WTC11 (cell line): ENCODE measurements at regions not wholly inside any gene's neighbourhood (a gene's known extent, or its start where the extent isn't known, plus 50 kb on each side); places are given as distances from the start of the nearest gene placed in this dataset.

Experiments
- ATAC-seq: fragments of 200-7000 bp; cut with Tn5 transposase; 2 replicates; pipeline ENCODE4 v1.10.0; 2021; ENCODE audit warnings: mild to moderate bottlenecking, moderate library complexity
- CTCF ChIA-PET: fragments of 300-600 bp; sonication (Branson Sonifier 250); formaldehyde crosslinking; loops from one replicate; lab custom pipeline; 2021; ENCODE audit warnings: antibody characterized with exemption; lab: Charles Lee
- POLR2A ChIA-PET: fragments of 350-600 bp; sonication (Branson Sonifier 250); formaldehyde crosslinking; loops from one replicate; lab custom pipeline; 2021; ENCODE audit warnings: antibody characterized with exemption; lab: Charles Lee
- DNase-seq: peaks from one replicate; pipeline ENCODE4 v3.0.0; 2021; ENCODE audit warnings: low spot score
- H3K27ac Mint-ChIP-seq: 2 replicates; pipeline ENCODE4 v1.8.0; 2021; ENCODE audit warnings: mixed read lengths
- H3K27me3 Mint-ChIP-seq: 2 replicates; pipeline ENCODE4 v1.8.0; 2021; ENCODE audit warnings: low read depth, mild to moderate bottlenecking, moderate library complexity, mixed read lengths
- H3K36me3 Mint-ChIP-seq: 2 replicates; pipeline ENCODE4 v1.8.0; 2021; ENCODE audit warnings: mixed read lengths
- H3K4me1 Mint-ChIP-seq: 2 replicates; pipeline ENCODE4 v1.8.0; 2022; ENCODE audit warnings: mixed read lengths
- H3K4me3 Mint-ChIP-seq: 2 replicates; pipeline ENCODE4 v1.8.0; 2021; ENCODE audit warnings: mild to moderate bottlenecking, moderate library complexity, mixed read lengths
- H3K9me3 Mint-ChIP-seq: 2 replicates; pipeline ENCODE4 v1.8.0; 2021; ENCODE audit warnings: mixed read lengths
- CBFB ChIP-seq: sonication (generic); formaldehyde crosslinking; IDR thresholded peaks from 2 replicates; pipeline ENCODE4 v1.8.1; 2022; ENCODE audit warnings: mild to moderate bottlenecking, low read depth, missing genetic modification reagents
- CREB1 ChIP-seq: sonication (generic); formaldehyde crosslinking; IDR thresholded peaks from 2 replicates; pipeline ENCODE4 v1.8.0; 2023; ENCODE audit warnings: mild to moderate bottlenecking, missing genetic modification reagents
- EMX1 ChIP-seq: fragments of 250-450 bp; sonication (Bioruptor Pico); IDR thresholded peaks from 2 replicates; pipeline ENCODE4 v1.8.0; 2021; ENCODE audit warnings: mild to moderate bottlenecking
- ETV6 ChIP-seq: sonication (generic); formaldehyde crosslinking; IDR thresholded peaks from 2 replicates; pipeline ENCODE4 v1.8.1; 2022; ENCODE audit warnings: mild to moderate bottlenecking, missing genetic modification reagents
- FOXK1 ChIP-seq: sonication (generic); formaldehyde crosslinking; IDR thresholded peaks from 2 replicates; pipeline ENCODE4 v1.8.0; 2022; ENCODE audit warnings: mild to moderate bottlenecking, moderate library complexity, missing genetic modification reagents
- FOXP1 ChIP-seq: sonication (generic); formaldehyde crosslinking; IDR thresholded peaks from 2 replicates; pipeline ENCODE4 v1.8.0; 2022; ENCODE audit warnings: missing genetic modification reagents, mild to moderate bottlenecking, moderate library complexity, borderline replicate concordance
- IRF2 ChIP-seq: sonication (generic); formaldehyde crosslinking; IDR thresholded peaks from 2 replicates; pipeline ENCODE4 v1.8.0; 2022; ENCODE audit warnings: low read depth, missing genetic modification reagents, borderline replicate concordance
- JAZF1 ChIP-seq: fragments of 250-450 bp; sonication (Bioruptor Pico); IDR thresholded peaks from 2 replicates; pipeline ENCODE4 v1.9.0; 2021; ENCODE audit warnings: moderate library complexity, mild to moderate bottlenecking, inconsistent platforms
- NFYB ChIP-seq: sonication (generic); formaldehyde crosslinking; conservative IDR thresholded peaks from 2 replicates; pipeline ENCODE4 v1.8.0; 2022; ENCODE audit warnings: low read depth, missing genetic modification reagents
- NR3C1 ChIP-seq: sonication (generic); formaldehyde crosslinking; conservative IDR thresholded peaks from 2 replicates; pipeline ENCODE4 v1.8.1; 2023; ENCODE audit warnings: low read depth, mild to moderate bottlenecking, missing genetic modification reagents
- OVOL2 ChIP-seq: fragments of 250-450 bp; sonication (Bioruptor Pico); IDR thresholded peaks from 2 replicates; pipeline ENCODE4 v1.9.0; 2021; ENCODE audit warnings: mild to moderate bottlenecking, borderline replicate concordance
- ZNF396 ChIP-seq: fragments of 250-450 bp; sonication (Bioruptor Pico); IDR thresholded peaks from 2 replicates; pipeline ENCODE4 v1.8.0; 2021; ENCODE audit warnings: mild to moderate bottlenecking, moderate library complexity, borderline replicate concordance
- TF ChIP-seq, protein P1 (sequence below): sonication (generic); formaldehyde crosslinking; IDR thresholded peaks from 2 replicates; pipeline ENCODE4 v1.8.0; 2022; ENCODE audit warnings: missing genetic modification reagents
- TF ChIP-seq, protein P2 (sequence below): fragments of 250-450 bp; sonication (Bioruptor Pico); conservative IDR thresholded peaks from 2 replicates; pipeline ENCODE4 v1.9.0; 2021; ENCODE audit warnings: mild to moderate bottlenecking
- TF ChIP-seq, protein P3 (sequence below): sonication (generic); formaldehyde crosslinking; IDR thresholded peaks from 2 replicates; pipeline ENCODE4 v1.8.1; 2023; ENCODE audit warnings: mild to moderate bottlenecking, missing genetic modification reagents, moderate library complexity
- TF ChIP-seq, protein P4 (sequence below): fragments of 250-450 bp; sonication (Bioruptor Pico); IDR thresholded peaks from 2 replicates; pipeline ENCODE4 v2.1.2; 2022; ENCODE audit warnings: mild to moderate bottlenecking, moderate library complexity
- TF ChIP-seq, protein P5 (sequence below): sonication (generic); formaldehyde crosslinking; IDR thresholded peaks from 2 replicates; pipeline ENCODE4 v1.8.0; 2022; ENCODE audit warnings: mild to moderate bottlenecking, missing genetic modification reagents
- TF ChIP-seq, protein P6 (sequence below): fragments of 200-600 bp; IDR thresholded peaks from 2 replicates; pipeline ENCODE4 v1.8.0; 2022; ENCODE audit warnings: antibody characterized with exemption
- TF ChIP-seq, protein P7 (sequence below): sonication (generic); formaldehyde crosslinking; IDR thresholded peaks from 2 replicates; pipeline ENCODE4 v1.8.1; 2023; ENCODE audit warnings: mild to moderate bottlenecking, missing genetic modification reagents

DNA sequence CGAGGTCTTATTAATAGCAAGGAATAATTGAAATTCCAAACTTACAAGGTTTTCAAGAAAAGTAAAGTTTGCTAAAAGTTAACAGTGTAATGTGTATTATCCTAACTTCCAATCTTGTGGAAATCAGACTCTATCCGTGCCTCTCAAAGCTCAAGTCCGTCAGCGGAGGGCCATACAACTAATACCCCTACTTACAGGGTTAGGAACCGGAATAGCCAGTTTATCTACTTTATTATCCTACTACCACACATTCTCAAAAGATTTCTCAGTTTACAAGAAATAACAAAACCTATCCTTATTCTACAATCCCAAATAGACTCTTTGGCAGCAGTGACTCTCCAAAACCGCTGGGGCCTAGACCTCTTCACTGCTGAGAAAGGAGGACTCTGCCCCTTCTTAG lies 457.8 kb downstream of the PTPRC start:
- Mint-ChIP-seq H3K27me3 (no peaks in the 10 kb centered on the region; the same call in 1 of the 2 replicates), H3K4me1 (no peaks in the 10 kb centered on the region), H3K9me3 (peaks cover 21% of the 10 kb centered on the region), H3K4me3 (no peak overlapping the region), H3K36me3 (0 out of 2 replicates have a peak, but pooled peaks cover 5% of the 10 kb centered on the region), H3K27ac (no peak overlapping the region)
- ATAC-seq (no peak), DNase-seq (no peak)
- ChIA-PET CTCF (no interaction called here), POLR2A (no interaction called here)
- TF ChIP-seq, protein P1, sequence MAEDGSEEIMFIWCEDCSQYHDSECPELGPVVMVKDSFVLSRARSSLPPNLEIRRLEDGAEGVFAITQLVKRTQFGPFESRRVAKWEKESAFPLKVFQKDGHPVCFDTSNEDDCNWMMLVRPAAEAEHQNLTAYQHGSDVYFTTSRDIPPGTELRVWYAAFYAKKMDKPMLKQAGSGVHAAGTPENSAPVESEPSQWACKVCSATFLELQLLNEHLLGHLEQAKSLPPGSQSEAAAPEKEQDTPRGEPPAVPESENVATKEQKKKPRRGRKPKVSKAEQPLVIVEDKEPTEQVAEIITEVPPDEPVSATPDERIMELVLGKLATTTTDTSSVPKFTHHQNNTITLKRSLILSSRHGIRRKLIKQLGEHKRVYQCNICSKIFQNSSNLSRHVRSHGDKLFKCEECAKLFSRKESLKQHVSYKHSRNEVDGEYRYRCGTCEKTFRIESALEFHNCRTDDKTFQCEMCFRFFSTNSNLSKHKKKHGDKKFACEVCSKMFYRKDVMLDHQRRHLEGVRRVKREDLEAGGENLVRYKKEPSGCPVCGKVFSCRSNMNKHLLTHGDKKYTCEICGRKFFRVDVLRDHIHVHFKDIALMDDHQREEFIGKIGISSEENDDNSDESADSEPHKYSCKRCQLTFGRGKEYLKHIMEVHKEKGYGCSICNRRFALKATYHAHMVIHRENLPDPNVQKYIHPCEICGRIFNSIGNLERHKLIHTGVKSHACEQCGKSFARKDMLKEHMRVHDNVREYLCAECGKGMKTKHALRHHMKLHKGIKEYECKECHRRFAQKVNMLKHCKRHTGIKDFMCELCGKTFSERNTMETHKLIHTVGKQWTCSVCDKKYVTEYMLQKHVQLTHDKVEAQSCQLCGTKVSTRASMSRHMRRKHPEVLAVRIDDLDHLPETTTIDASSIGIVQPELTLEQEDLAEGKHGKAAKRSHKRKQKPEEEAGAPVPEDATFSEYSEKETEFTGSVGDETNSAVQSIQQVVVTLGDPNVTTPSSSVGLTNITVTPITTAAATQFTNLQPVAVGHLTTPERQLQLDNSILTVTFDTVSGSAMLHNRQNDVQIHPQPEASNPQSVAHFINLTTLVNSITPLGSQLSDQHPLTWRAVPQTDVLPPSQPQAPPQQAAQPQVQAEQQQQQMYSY = no peak
- TF ChIP-seq ZNF396 (CRISPR knock-in tag) = no peak
- TF ChIP-seq, protein P2, sequence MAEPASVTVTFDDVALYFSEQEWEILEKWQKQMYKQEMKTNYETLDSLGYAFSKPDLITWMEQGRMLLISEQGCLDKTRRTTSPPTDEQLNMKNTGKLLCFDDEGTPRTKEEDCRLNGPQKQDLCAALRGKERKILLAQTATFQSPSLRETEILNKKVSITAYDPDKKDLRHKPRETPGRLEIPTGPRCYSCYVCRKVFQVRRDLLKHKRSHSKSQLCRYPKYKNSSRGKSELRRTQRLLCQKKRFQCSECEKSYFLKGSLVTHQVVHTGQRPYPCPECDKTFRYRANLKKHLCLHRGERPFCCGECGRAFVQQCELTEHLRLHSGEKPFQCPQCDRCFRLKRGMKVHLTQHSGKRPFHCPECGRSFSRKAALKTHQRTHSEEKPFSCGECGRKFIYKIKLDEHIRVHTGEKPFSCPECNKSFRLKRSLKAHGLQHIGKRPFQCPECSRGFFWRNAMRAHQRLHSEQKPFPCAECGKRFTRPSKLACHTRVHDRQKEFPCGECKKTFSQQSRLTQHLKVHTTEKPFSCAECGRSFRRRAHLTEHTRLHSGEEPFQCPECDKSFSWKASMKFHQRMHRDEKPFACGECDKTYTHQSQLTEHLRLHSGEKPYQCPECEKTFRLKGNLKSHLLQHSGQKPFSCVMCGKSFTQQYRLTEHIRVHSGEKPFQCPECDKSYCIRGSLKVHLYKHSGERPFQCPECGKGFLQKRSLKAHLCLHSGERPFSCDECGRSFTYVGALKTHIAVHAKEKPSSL = no peak
- TF ChIP-seq, protein P3, sequence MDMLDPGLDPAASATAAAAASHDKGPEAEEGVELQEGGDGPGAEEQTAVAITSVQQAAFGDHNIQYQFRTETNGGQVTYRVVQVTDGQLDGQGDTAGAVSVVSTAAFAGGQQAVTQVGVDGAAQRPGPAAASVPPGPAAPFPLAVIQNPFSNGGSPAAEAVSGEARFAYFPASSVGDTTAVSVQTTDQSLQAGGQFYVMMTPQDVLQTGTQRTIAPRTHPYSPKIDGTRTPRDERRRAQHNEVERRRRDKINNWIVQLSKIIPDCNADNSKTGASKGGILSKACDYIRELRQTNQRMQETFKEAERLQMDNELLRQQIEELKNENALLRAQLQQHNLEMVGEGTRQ (CRISPR knock-in tag) = no peak

DNA sequence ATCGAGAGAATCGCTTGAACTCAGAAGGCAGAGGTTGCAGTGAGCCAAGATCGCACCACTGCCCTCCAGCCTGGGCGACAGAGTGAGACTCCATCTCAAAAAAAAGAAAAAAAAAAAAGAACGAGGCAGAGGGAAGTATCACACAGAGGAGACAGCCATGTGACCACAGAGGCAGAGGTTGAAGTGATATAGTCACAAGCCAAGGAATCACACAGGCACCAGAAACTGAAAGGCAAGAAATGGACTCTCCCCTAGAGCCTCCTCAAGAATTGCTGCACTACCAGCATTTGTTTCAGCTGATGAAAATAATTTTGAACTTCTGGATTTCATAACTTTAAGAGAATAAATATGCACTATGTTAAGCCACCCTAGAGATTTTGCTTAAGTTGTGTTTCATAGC lies 459.6 kb downstream of the PTPRC start:
- Mint-ChIP-seq H3K27me3 (no peaks in the 10 kb centered on the region; the same call in 1 of the 2 replicates), H3K4me3 (no peak overlapping the region)
- no peak for ATAC-seq
- TF ChIP-seq EMX1 (CRISPR knock-in tag) = no peak
- no peak for TF ChIP-seq NFYB (CRISPR knock-in tag)
- TF ChIP-seq, protein P4, sequence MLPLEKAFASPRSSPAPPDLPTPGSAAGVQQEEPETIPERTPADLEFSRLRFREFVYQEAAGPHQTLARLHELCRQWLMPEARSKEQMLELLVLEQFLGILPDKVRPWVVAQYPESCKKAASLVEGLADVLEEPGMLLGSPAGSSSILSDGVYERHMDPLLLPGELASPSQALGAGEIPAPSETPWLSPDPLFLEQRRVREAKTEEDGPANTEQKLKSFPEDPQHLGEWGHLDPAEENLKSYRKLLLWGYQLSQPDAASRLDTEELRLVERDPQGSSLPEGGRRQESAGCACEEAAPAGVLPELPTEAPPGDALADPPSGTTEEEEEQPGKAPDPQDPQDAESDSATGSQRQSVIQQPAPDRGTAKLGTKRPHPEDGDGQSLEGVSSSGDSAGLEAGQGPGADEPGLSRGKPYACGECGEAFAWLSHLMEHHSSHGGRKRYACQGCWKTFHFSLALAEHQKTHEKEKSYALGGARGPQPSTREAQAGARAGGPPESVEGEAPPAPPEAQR (CRISPR knock-in tag) = no peak
- no peak for TF ChIP-seq IRF2
- TF ChIP-seq FOXP1 (CRISPR knock-in tag) = no peak
- no peak for TF ChIP-seq JAZF1 (CRISPR knock-in tag)
- TF ChIP-seq, protein P5, sequence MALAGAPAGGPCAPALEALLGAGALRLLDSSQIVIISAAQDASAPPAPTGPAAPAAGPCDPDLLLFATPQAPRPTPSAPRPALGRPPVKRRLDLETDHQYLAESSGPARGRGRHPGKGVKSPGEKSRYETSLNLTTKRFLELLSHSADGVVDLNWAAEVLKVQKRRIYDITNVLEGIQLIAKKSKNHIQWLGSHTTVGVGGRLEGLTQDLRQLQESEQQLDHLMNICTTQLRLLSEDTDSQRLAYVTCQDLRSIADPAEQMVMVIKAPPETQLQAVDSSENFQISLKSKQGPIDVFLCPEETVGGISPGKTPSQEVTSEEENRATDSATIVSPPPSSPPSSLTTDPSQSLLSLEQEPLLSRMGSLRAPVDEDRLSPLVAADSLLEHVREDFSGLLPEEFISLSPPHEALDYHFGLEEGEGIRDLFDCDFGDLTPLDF = no peak
- TF ChIP-seq, protein P6, sequence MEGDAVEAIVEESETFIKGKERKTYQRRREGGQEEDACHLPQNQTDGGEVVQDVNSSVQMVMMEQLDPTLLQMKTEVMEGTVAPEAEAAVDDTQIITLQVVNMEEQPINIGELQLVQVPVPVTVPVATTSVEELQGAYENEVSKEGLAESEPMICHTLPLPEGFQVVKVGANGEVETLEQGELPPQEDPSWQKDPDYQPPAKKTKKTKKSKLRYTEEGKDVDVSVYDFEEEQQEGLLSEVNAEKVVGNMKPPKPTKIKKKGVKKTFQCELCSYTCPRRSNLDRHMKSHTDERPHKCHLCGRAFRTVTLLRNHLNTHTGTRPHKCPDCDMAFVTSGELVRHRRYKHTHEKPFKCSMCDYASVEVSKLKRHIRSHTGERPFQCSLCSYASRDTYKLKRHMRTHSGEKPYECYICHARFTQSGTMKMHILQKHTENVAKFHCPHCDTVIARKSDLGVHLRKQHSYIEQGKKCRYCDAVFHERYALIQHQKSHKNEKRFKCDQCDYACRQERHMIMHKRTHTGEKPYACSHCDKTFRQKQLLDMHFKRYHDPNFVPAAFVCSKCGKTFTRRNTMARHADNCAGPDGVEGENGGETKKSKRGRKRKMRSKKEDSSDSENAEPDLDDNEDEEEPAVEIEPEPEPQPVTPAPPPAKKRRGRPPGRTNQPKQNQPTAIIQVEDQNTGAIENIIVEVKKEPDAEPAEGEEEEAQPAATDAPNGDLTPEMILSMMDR = no peak
- TF ChIP-seq, protein P7, sequence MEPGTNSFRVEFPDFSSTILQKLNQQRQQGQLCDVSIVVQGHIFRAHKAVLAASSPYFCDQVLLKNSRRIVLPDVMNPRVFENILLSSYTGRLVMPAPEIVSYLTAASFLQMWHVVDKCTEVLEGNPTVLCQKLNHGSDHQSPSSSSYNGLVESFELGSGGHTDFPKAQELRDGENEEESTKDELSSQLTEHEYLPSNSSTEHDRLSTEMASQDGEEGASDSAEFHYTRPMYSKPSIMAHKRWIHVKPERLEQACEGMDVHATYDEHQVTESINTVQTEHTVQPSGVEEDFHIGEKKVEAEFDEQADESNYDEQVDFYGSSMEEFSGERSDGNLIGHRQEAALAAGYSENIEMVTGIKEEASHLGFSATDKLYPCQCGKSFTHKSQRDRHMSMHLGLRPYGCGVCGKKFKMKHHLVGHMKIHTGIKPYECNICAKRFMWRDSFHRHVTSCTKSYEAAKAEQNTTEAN (CRISPR knock-in tag) = no peak
- TF ChIP-seq ETV6 (CRISPR knock-in tag) = no peak
- no peak for TF ChIP-seq CBFB (CRISPR knock-in tag)
- TF ChIP-seq NR3C1 (CRISPR knock-in tag) = no peak
- no peak for TF ChIP-seq FOXK1
- no peak for TF ChIP-seq OVOL2 (CRISPR knock-in tag)
- no peak for TF ChIP-seq CREB1
- TF ChIP-seq, all 79 proteins: peak for 0
- Mint-ChIP-seq H3K36me3 (0 out of 2 replicates have a peak, but pooled peaks cover 5% of the 10 kb centered on the region), H3K9me3 (peaks cover 27% of the 10 kb centered on the region), H3K4me1 (no peaks in the 10 kb centered on the region), H3K27ac (no peak overlapping the region)
- ChIA-PET CTCF (no interaction called here), POLR2A (no interaction called here)
- no peak for DNase-seq
